ENCODE measurements at regions not wholly inside any gene's neighbourhood (a gene's known extent, or its start where the extent isn't known, plus 50 kb on each side); places are given as distances from the start of the nearest gene placed in this dataset.

GRCh38 chr10:4215485-4215884, 430.5 kb upstream of the KLF6 start:
- no peak for DNase-seq

GRCh38 chr10:4214908-4215307, 429.9 kb upstream of the KLF6 start:
- no peak for DNase-seq

GRCh38 chr10:4213441-4213840, 428.4 kb upstream of the KLF6 start:
- no peak for DNase-seq

- no peak for DNase-seq
These were observed 427.2 kb upstream of the KLF6 start for GRCh38 chr10:4212111-4212630.

GRCh38 chr10:4208499-4208898, 423.5 kb upstream of the KLF6 start:
- DNase-seq = no peak

- DNase-seq = no peak
These were observed 420.1 kb upstream of the KLF6 start for GRCh38 chr10:4205113-4205512.

GRCh38 chr10:4202938-4203337, 417.9 kb upstream of the KLF6 start:
- DNase-seq = no peak

- DNase-seq = no peak
These were observed 417.1 kb upstream of the KLF6 start for GRCh38 chr10:4201866-4202825.

GRCh38 chr10:4199196-4199595, 414.2 kb upstream of the KLF6 start:
- no peak for DNase-seq

GRCh38 chr10:4198216-4198615, 413.2 kb upstream of the KLF6 start:
- DNase-seq = no peak

GRCh38 chr10:4197676-4198075, 412.7 kb upstream of the KLF6 start:
- DNase-seq = no peak

- DNase-seq = no peak
These were observed 411.9 kb upstream of the KLF6 start for GRCh38 chr10:4196771-4197390.

- DNase-seq = no peak
These were observed 411.2 kb upstream of the KLF6 start for GRCh38 chr10:4196183-4196582.

- no peak for DNase-seq
These were observed 410.2 kb upstream of the KLF6 start for GRCh38 chr10:4195213-4195612.

GRCh38 chr10:4194231-4194630, 409.2 kb upstream of the KLF6 start:
- DNase-seq = no peak

- DNase-seq = no peak
These were observed 406.9 kb upstream of the KLF6 start for GRCh38 chr10:4191894-4192293.

GRCh38 chr10:4191354-4191753, 406.3 kb upstream of the KLF6 start:
- no peak for DNase-seq

- DNase-seq = no peak
These were observed 405.9 kb upstream of the KLF6 start for GRCh38 chr10:4190876-4191275.

GRCh38 chr10:4189281-4189680, 404.3 kb upstream of the KLF6 start:
- no peak for DNase-seq

- DNase-seq = no peak
These were observed 403.4 kb upstream of the KLF6 start for GRCh38 chr10:4188406-4188805.

GRCh38 chr10:4186849-4187540, 402.0 kb upstream of the KLF6 start:
- DNase-seq = no peak

GRCh38 chr10:4183761-4184261, 398.8 kb upstream of the KLF6 start:
- DNase-seq = no peak

GRCh38 chr10:4181621-4182049, 396.6 kb upstream of the KLF6 start:
- DNase-seq = no peak

All from activated CD4-positive, alpha-beta T cell treated with anti-CD3 and anti-CD28 coated beads for 1 hour (primary cell).